ENCODE measurements at regions not wholly inside any gene's neighbourhood (a gene's known extent, or its start where the extent isn't known, plus 50 kb on each side); places are given as distances from the start of the nearest gene placed in this dataset.
A peak's percentile ranks its signal among the peaks of the same experiment; 100 is the strongest.

- Histone ChIP-seq H4K91ac (replicated peaks; ENCODE audit: insufficient read length, low read length) (no peak overlapping the region), H3K27ac (ENCODE audit: low read depth, low read length) (no peak overlapping the region), H2AK5ac (ENCODE audit: low read depth, low read length) (no peak overlapping the region), H2BK12ac (ENCODE audit: low read depth, low read length) (no peak overlapping the region), H3K4me3 (ENCODE audit: extremely low read depth in 1 of 4, insufficient read depth in 2 of 4, low read depth in 3 of 4, low read length in 4 of 4) (no peak overlapping the region), H3K4me2 (ENCODE audit: insufficient read depth in 1 of 2, low read depth in 2 of 2, low read length in 2 of 2) (no peak overlapping the region; a peak in 1 of 4 replicates), H3K9me3 (ENCODE audit: insufficient read depth in 2 of 2, low read depth in 1 of 2, low read length in 1 of 2) (no peaks in the 10 kb centered on the region), H3K4ac (replicated peaks; ENCODE audit: insufficient read length, low read depth, low read length) (no peak overlapping the region), H3K23me2 (ENCODE audit: low read depth, low read length) (no peaks in the 10 kb centered on the region), H2BK120ac (replicated peaks; ENCODE audit: low read depth, low read length) (no peak overlapping the region), H3K79me1 (ENCODE audit: low read depth, low read length) (no peaks in the 10 kb centered on the region), H3K27me3 (replicated peaks in 1 of 4; ENCODE audit: control insufficient read depth in 3 of 4, extremely low read depth in 1 of 4, insufficient read depth in 3 of 4, low read length in 3 of 4) (no peaks in the 10 kb centered on the region), H2AFZ (ENCODE audit: low read length) (peak overlapping the region; percentile 99), H3K56ac (replicated peaks; ENCODE audit: insufficient read length, low read depth, low read length) (no peak overlapping the region), H2BK20ac (ENCODE audit: low read length) (no peak overlapping the region; the same call in 1 of the 2 replicates), H4K8ac (ENCODE audit: extremely low read depth, insufficient read depth, low read length) (no peak overlapping the region), H3K14ac (ENCODE audit: insufficient read length) (no peak overlapping the region), H4K20me1 (replicated peaks in 1 of 2; ENCODE audit: control insufficient read depth in 1 of 2, insufficient read depth in 2 of 2, low read length in 2 of 2) (no peaks in the 10 kb centered on the region), H3K79me2 (ENCODE audit: control insufficient read depth in 1 of 2, insufficient read depth in 2 of 2, low read length in 2 of 2) (no peaks in the 10 kb centered on the region), H3K36me3 (ENCODE audit: control insufficient read depth in 2 of 4, insufficient read depth in 4 of 4, low read length in 3 of 4) (no peaks in the 10 kb centered on the region), H2BK15ac (ENCODE audit: low read length) (no peak overlapping the region; the same call in 1 of the 2 replicates), H3K9ac (replicated peaks in 1 of 4; ENCODE audit: extremely low read depth in 1 of 4, low read depth in 3 of 4, low read length in 3 of 4) (no peak overlapping the region), H3K23ac (ENCODE audit: insufficient read length) (no peak overlapping the region), H2BK5ac (ENCODE audit: low read depth, low read length) (no peak overlapping the region; the same call in 1 of the 2 replicates), H3K4me1 (replicated peaks in 1 of 4; ENCODE audit: control insufficient read depth in 3 of 4, insufficient read depth in 4 of 4, low read length in 3 of 4) (peaks cover 2 to 9% (median 4%) of the 10 kb centered on the region in 4 experiments; a peak in 5 of 7 replicates), H3K18ac (ENCODE audit: extremely low read depth, low read length) (peak overlapping the region; percentile 3; the same call in 1 of the 2 replicates), H4K5ac (ENCODE audit: insufficient read length, low read depth, low read length) (no peak overlapping the region)
- POLR2A ChIA-PET (ENCODE audit: partially characterized antibody): no interaction called here
- DNase-seq (ENCODE audit: low read depth in 1 of 2, low spot score in 2 of 2) (no peak), FAIRE-seq (no peak)
- CTCF ChIA-PET (ENCODE audit: partially characterized antibody): interaction anchor here (1.1 kb wide), 1 partner anchor 16 kb away, joined by 3 read pairs; no protein-coding TSS in a partner anchor
- whole genome bisulfite sequencing, 2 experiments (ENCODE audit: extremely low coverage in 1 of 2, insufficient coverage in 1 of 2, insufficient read length in 1 of 2, insufficient replicate concordance in 2 of 2, low coverage in 1 of 2, low lambda C conversion rate in 2 of 2, missing lambda C conversion rate in 1 of 2): 85% methylated on average over 9 of the region's 9 CpGs; no CpG with 5 or more reads in 1 of the 2 experiments
- TF ChIP-seq CBX5 (IDR thresholded peaks at IDR 0.05; ENCODE audit: low read depth, low read length): no peak
- no peak for TF ChIP-seq E2F6 (IDR thresholded peaks at IDR 0.05)
- TF ChIP-seq USF2 (IDR thresholded peaks at IDR 0.05; ENCODE audit: low read length): no peak
- TF ChIP-seq CHD2 (IDR thresholded peaks at IDR 0.05; ENCODE audit: low read length): no peak
- TF ChIP-seq SAP30 (IDR thresholded peaks at IDR 0.05; ENCODE audit: insufficient read depth, insufficient replicate concordance, low read length): no peak
- no peak for TF ChIP-seq KDM5A (IDR thresholded peaks at IDR 0.05; ENCODE audit: low read length)
- TF ChIP-seq CREB1 (IDR thresholded peaks at IDR 0.05): no peak
- TF ChIP-seq SP4 (IDR thresholded peaks at IDR 0.05; ENCODE audit: low read length): no peak
- no peak for TF ChIP-seq JUN (IDR thresholded peaks at IDR 0.05; ENCODE audit: low read depth, low read length)
- TF ChIP-seq TBP (IDR thresholded peaks at IDR 0.05; ENCODE audit: low read depth, low read length): no peak
- TF ChIP-seq CHD1 (IDR thresholded peaks at IDR 0.05; ENCODE audit: low read depth, low read length): no peak
- TF ChIP-seq SIN3A (conservative IDR thresholded peaks at IDR 0.05 in 1 of 2, IDR thresholded peaks at IDR 0.05 in 1 of 2; ENCODE audit: low read depth in 1 of 2, low read length in 2 of 2): no peak
- no peak for TF ChIP-seq GABPA (IDR thresholded peaks at IDR 0.05; ENCODE audit: borderline replicate concordance, insufficient read depth, low read length)
Measured at GRCh38 chr6:71153755-71154325, 134.8 kb upstream of the OGFRL1 start.
